RWPE2 (cell line): ENCODE measurements at regions not wholly inside any gene's neighbourhood (a gene's known extent, or its start where the extent isn't known, plus 50 kb on each side); places are given as distances from the start of the nearest gene placed in this dataset.

Source experiments
- ATAC-seq: fragments of 200-7000 bp; cut with Tn5 transposase; 3 replicates; pipeline ENCODE4 v1.9.1; 2021; ENCODE audit warnings: low read depth
- DNase-seq: peaks from one replicate; pipeline ENCODE4 v3.0.0-alpha.2; 2020; ENCODE audit warnings: low spot score
- H3K27ac ChIP-seq: fragments of 450-650 bp; 2 replicates; pipeline ENCODE4 v1.5.1; 2017; ENCODE audit warnings: mild to moderate bottlenecking; ENCODE audit not compliant: poor library complexity, severe bottlenecking
- H3K27me3 ChIP-seq: fragments of 250-450 bp; sonication (Bioruptor Pico); 2 replicates; pipeline ENCODE4 v1.5.1; 2021; ENCODE audit warnings: mild to moderate bottlenecking, moderate library complexity; ENCODE audit not compliant: insufficient read depth, poor library complexity, severe bottlenecking
- H3K36me3 ChIP-seq: fragments of 250-450 bp; sonication (Bioruptor Pico); 2 replicates; pipeline ENCODE4 v1.5.1; 2020; ENCODE audit warnings: low read depth, mild to moderate bottlenecking, moderate library complexity
- H3K4me1 ChIP-seq: fragments of 250-450 bp; sonication (Bioruptor Pico); 2 replicates; pipeline ENCODE4 v1.5.1; 2021; ENCODE audit warnings: mild to moderate bottlenecking, moderate library complexity; ENCODE audit not compliant: insufficient read depth, poor library complexity, severe bottlenecking
- H3K4me3 ChIP-seq: fragments of 250-450 bp; sonication (Bioruptor Pico); 2 replicates; pipeline ENCODE4 v1.5.1; 2021; ENCODE audit warnings: mild to moderate bottlenecking, moderate library complexity; ENCODE audit not compliant: severe bottlenecking
- H3K9me3 ChIP-seq: fragments of 250-450 bp; sonication (Bioruptor Pico); 2 replicates; pipeline ENCODE4 v1.5.1; 2021; ENCODE audit warnings: mild to moderate bottlenecking, moderate library complexity; ENCODE audit not compliant: severe bottlenecking
- TF ChIP-seq, protein P1 (sequence below): fragments of 450-650 bp; IDR thresholded peaks from one replicate; pipeline ENCODE4 v1.5.1; 2017; ENCODE audit warnings: mild to moderate bottlenecking, moderate library complexity; ENCODE audit not compliant: poor library complexity, severe bottlenecking

DNA sequence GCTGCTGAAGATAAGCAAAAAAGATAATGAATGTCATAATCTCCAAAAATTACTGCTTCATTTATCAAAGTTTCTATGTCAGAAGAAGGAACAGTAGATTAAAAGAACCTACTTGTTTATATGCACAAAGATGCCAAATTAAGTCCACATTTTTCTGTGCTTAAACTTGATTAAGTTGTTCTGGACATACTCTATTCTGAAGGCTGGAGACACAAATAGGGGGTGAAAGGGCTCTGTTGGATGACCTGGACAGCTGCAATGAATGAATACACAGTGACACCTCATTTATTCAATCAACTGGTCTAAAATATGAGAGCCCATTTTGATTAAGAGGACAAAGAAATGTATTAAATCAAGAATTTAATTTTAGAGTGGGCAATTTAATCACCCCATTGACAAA lies 276.3 kb upstream of the PCDH9 start:
- Histone ChIP-seq H3K36me3 (no peaks in the 10 kb centered on the region), H3K27me3 (no peaks in the 10 kb centered on the region), H3K9me3 (no peaks in the 10 kb centered on the region), H3K4me3 (no peak overlapping the region), H3K27ac (no peak overlapping the region), H3K4me1 (no peaks in the 10 kb centered on the region)
- DNase-seq (no peak), ATAC-seq (no peak)
- TF ChIP-seq, protein P1, sequence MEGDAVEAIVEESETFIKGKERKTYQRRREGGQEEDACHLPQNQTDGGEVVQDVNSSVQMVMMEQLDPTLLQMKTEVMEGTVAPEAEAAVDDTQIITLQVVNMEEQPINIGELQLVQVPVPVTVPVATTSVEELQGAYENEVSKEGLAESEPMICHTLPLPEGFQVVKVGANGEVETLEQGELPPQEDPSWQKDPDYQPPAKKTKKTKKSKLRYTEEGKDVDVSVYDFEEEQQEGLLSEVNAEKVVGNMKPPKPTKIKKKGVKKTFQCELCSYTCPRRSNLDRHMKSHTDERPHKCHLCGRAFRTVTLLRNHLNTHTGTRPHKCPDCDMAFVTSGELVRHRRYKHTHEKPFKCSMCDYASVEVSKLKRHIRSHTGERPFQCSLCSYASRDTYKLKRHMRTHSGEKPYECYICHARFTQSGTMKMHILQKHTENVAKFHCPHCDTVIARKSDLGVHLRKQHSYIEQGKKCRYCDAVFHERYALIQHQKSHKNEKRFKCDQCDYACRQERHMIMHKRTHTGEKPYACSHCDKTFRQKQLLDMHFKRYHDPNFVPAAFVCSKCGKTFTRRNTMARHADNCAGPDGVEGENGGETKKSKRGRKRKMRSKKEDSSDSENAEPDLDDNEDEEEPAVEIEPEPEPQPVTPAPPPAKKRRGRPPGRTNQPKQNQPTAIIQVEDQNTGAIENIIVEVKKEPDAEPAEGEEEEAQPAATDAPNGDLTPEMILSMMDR: no peak

DNA sequence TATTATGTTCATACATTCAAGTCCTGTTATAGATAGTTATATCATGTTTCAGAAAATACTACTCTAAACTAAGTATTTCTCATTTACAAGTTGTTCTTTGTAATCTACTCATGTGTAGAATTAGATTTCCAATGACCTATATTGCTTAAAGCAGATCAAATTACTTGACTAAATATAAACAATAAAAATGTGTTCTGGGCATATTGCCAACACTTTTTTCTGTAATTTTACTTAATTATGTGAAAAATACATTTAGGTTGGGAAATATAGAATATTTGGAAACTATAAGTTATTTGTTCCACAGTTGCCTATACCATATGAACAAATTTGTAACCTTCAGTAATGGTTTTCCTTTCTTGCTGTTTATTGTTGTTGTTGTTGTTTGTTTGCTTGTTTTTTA lies 275.2 kb upstream of the PCDH9 start:
- no peaks in the 10 kb centered on the region for H3K4me1 ChIP-seq
- ATAC-seq (no peak), DNase-seq (no peak)
- TF ChIP-seq, protein P1: no peak
- no peak overlapping the region for H3K27ac ChIP-seq
- no peaks in the 10 kb centered on the region for H3K27me3 ChIP-seq
- no peaks in the 10 kb centered on the region for H3K36me3 ChIP-seq
- no peaks in the 10 kb centered on the region for H3K9me3 ChIP-seq
- H3K4me3 ChIP-seq: no peak overlapping the region

DNA sequence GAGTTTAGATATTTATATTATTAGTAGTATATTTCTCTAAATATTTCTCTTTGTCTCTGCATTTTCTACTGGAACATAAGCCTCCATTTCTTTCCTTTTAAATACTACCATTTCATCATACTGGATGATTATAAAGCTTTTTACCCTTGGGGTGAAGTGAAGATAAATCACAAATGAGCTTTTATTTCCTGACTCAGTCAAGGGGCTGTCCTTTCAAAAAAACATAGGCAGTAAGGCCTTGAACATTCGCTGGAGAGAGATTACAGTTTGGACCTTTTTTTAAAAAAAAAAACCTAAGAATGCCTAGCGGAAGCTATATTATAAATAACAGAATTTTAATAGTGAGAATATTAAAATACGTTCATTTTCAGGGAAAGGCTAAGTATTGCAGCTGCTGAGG lies 268.8 kb upstream of the PCDH9 start:
- ATAC-seq (no peak), DNase-seq (no peak)
- TF ChIP-seq, protein P1: no peak

DNA sequence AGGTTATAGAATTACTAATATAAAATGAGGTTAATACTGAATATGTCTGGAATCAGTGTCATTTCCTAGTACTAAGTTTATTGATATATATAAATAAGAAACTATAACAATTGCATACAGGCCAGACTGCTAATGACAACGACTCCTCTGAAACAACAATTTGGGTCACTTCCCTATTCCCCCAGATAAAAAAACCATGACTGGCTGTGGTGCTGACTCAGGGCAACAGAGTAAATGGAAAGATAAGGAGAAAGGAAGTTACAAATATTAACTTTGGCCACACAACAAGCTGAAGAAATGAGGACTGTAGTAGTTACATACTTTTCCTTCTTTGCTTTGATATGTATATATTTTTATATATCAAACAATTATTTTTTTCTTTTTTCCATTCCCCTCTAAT lies 263.7 kb upstream of the PCDH9 start:
- DNase-seq (no peak), ATAC-seq (no peak)
- no peaks in the 10 kb centered on the region for H3K9me3 ChIP-seq
- no peaks in the 10 kb centered on the region for H3K4me1 ChIP-seq
- H3K4me3 ChIP-seq: no peak overlapping the region
- no peaks in the 10 kb centered on the region for H3K27me3 ChIP-seq
- H3K36me3 ChIP-seq: no peaks in the 10 kb centered on the region
- TF ChIP-seq, protein P1: no peak
- H3K27ac ChIP-seq: no peak overlapping the region

More for the DNA sequence above, 268.8 kb upstream of the PCDH9 start:
- H3K4me3 ChIP-seq: no peak overlapping the region
- H3K27ac ChIP-seq: no peak overlapping the region
- no peaks in the 10 kb centered on the region for H3K27me3 ChIP-seq
- H3K36me3 ChIP-seq: no peaks in the 10 kb centered on the region
- no peaks in the 10 kb centered on the region for H3K4me1 ChIP-seq
- H3K9me3 ChIP-seq: no peaks in the 10 kb centered on the region

DNA sequence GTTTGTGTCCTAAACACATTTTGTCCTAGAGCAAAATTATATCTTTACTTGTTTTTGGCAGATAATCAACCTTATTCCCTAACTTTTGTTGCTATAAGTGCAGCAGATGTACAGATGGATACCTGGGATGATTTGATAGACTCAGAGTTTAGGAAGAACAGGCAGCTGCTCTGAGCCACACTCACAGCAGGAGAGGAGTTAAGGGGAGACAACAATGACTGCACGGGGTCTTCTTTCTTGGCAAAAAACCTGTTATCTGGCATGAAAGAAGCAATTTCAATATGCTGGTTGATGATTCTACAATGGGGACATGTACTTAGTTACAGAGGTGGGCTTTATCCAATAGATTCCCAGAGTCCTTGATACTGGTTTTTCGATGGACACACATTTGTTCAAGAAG lies 258.9 kb upstream of the PCDH9 start:
- H3K4me1 ChIP-seq: no peaks in the 10 kb centered on the region
- no peaks in the 10 kb centered on the region for H3K9me3 ChIP-seq
- TF ChIP-seq, protein P1: no peak
- no peak for DNase-seq
- H3K4me3 ChIP-seq: no peak overlapping the region
- no peak for ATAC-seq
- H3K36me3 ChIP-seq: no peaks in the 10 kb centered on the region
- no peak overlapping the region for H3K27ac ChIP-seq
- H3K27me3 ChIP-seq: peaks cover 3% of the 10 kb centered on the region
